Gastroesophageal sphincter (tissue), 4 donors: ENCODE measurements at regions not wholly inside any gene's neighbourhood (a gene's known extent, or its start where the extent isn't known, plus 50 kb on each side); places are given as distances from the start of the nearest gene placed in this dataset.
"Not testable (repeated sequence)": the region's sequence is repeated elsewhere in the genome, so short reads cannot be mapped to it uniquely, and the experiment has no call there.

Experiments used
- ATAC-seq: fragments of 150-250 bp; one replicate; pipeline ENCODE4 v1.9.1; 2016; ENCODE audit warnings: mild to moderate bottlenecking, moderate library complexity
- H3K27ac ChIP-seq, 4 donors: fragments of 200-600 bp; sonication (generic) in 3 of 4; 1 replicate in 3 of 4; 2 replicates in 1 of 4; pipeline ENCODE4 v1.5.1; 2016 to 2019
- H3K27me3 ChIP-seq: fragments of 200-600 bp; sonication (generic); one replicate; pipeline ENCODE4 v1.5.1; 2019
- H3K36me3 ChIP-seq, 2 donors: fragments of 200-600 bp; sonication (generic); one replicate each; pipeline ENCODE4 v1.5.1; 2019; ENCODE audit warnings: control low read depth in 1 of 2
- H3K4me1 ChIP-seq, 3 donors: fragments of 200-600 bp; sonication (generic); 1 replicate in 2 of 3; 2 replicates in 1 of 3; pipeline ENCODE4 v1.5.1; 2016 to 2019; ENCODE audit warnings: control low read depth in 2 of 3
- H3K4me3 ChIP-seq, 2 donors: fragments of 200-600 bp; sonication (generic); one replicate each; pipeline ENCODE4 v1.5.1; 2019; ENCODE audit warnings: mild to moderate bottlenecking in 1 of 2, moderate library complexity in 1 of 2
- H3K9me3 ChIP-seq, 3 donors: fragments of 200-600 bp; sonication (generic); one replicate each; pipeline ENCODE4 v1.5.1; 2017 to 2019; ENCODE audit warnings: control low read depth in 2 of 3
- CTCF ChIP-seq, 4 experiments: fragments of 200-600 bp in 2 of 4; fragments of 450-650 bp in 2 of 4; sonication (generic) in 1 of 4; IDR thresholded peaks; one replicate each; pipeline ENCODE4 v1.5.1; 2017 to 2019; ENCODE audit warnings: antibody characterized with exemption in 4 of 4, mild to moderate bottlenecking in 2 of 4, moderate library complexity in 2 of 4
- EP300 ChIP-seq: sonication (generic); formaldehyde crosslinking; IDR thresholded peaks from one replicate; pipeline ENCODE4 v1.6.1; 2017; ENCODE audit warnings: antibody characterized with exemption, mild to moderate bottlenecking
- POLR2A ChIP-seq, 2 donors: fragments of 450-650 bp; IDR thresholded peaks; one replicate each; pipeline ENCODE4 v1.6.1; 2017; ENCODE audit warnings: antibody characterized with exemption in 2 of 2, mild to moderate bottlenecking in 2 of 2, moderate library complexity in 1 of 2
- POLR2AphosphoS5 ChIP-seq: sonication (generic); formaldehyde crosslinking; IDR thresholded peaks from one replicate; pipeline ENCODE4 v1.6.1; 2017; ENCODE audit warnings: antibody characterized with exemption
- WGBS, 2 donors: methylation state at CpG; one replicate each; pipeline ENCODE4 v1.1.5; 2018; ENCODE audit warnings: low coverage in 1 of 2; 5-methylcytosine and 5-hydroxymethylcytosine counted together

- TF ChIP-seq CTCF (IDR thresholded peaks at IDR 0.05) (no peak), POLR2A (IDR thresholded peaks at IDR 0.05) (no peak), POLR2AphosphoS5 (no peak), EP300 (no peak)
- H3K9me3 ChIP-seq = no peaks in the 10 kb centered on the region
- peaks cover 0 to 15% (median 0%) of the 10 kb centered on the region in 3 donors for H3K4me1 ChIP-seq
- no peak for ATAC-seq
- no peak overlapping the region for H3K4me3 ChIP-seq
- H3K27me3 ChIP-seq = no peaks in the 10 kb centered on the region
- no CpG with 5 or more reads among the region's 4 CpGs for WGBS, 2 donors
- H3K27ac ChIP-seq = no peak overlapping the region
- H3K36me3 ChIP-seq = no peaks in the 10 kb centered on the region
These were observed 73.9 kb upstream of the UXS1 start for GRCh38 chr2:106267997-106268396.

- Histone ChIP-seq H3K27ac (no peak overlapping the region), H3K27me3 (no peaks in the 10 kb centered on the region), H3K9me3 (no peaks in the 10 kb centered on the region), H3K4me1 (no peaks in the 10 kb centered on the region), H3K36me3 (no peaks in the 10 kb centered on the region), H3K4me3 (no peak overlapping the region)
- no peak for TF ChIP-seq POLR2A (IDR thresholded peaks at IDR 0.05)
- WGBS, 2 donors = 43 to 88% methylated on average over 3 to 4 of the region's 6 CpGs
- ATAC-seq = no peak
These were observed 67.8 kb upstream of the UXS1 start for GRCh38 chr2:106261871-106262321.

GRCh38 chr2:106258859-106259258, 64.8 kb upstream of the UXS1 start:
- H3K4me3 ChIP-seq, H3K4me1 ChIP-seq, H3K27ac ChIP-seq, H3K36me3 ChIP-seq, H3K27me3 ChIP-seq, H3K9me3 ChIP-seq, ATAC-seq: not testable (repeated sequence)
- WGBS, 2 donors = 100% methylated on average over 3 to 7 of the region's 7 CpGs

GRCh38 chr2:106257830-106258229, 63.7 kb upstream of the UXS1 start:
- H3K4me3 ChIP-seq = no peak overlapping the region
- no peaks in the 10 kb centered on the region for H3K4me1 ChIP-seq
- H3K27me3 ChIP-seq = no peaks in the 10 kb centered on the region
- 64 to 100% methylated on average over 1 of the region's 3 CpGs for WGBS, 2 donors
- H3K36me3 ChIP-seq = no peaks in the 10 kb centered on the region
- no peaks in the 10 kb centered on the region for H3K9me3 ChIP-seq
- ATAC-seq = no peak
- H3K27ac ChIP-seq = no peak overlapping the region
- no peak for TF ChIP-seq POLR2AphosphoS5
- TF ChIP-seq EP300 = no peak
- no peak for TF ChIP-seq POLR2A (IDR thresholded peaks at IDR 0.05)
- TF ChIP-seq CTCF (IDR thresholded peaks at IDR 0.05) = no peak

- H3K27ac ChIP-seq = no peak overlapping the region
- TF ChIP-seq POLR2AphosphoS5 (no peak), CTCF (IDR thresholded peaks at IDR 0.05) (no peak), POLR2A (IDR thresholded peaks at IDR 0.05) (no peak), EP300 (no peak)
- no peak for ATAC-seq
- no peaks in the 10 kb centered on the region for H3K36me3 ChIP-seq
- WGBS, 2 donors = 90 to 99% methylated on average over 4 to 5 of the region's 5 CpGs
- H3K27me3 ChIP-seq = no peaks in the 10 kb centered on the region
- no peaks in the 10 kb centered on the region for H3K9me3 ChIP-seq
- no peaks in the 10 kb centered on the region for H3K4me1 ChIP-seq
- H3K4me3 ChIP-seq = no peak overlapping the region
These were observed 63.0 kb upstream of the UXS1 start for GRCh38 chr2:106257135-106257534.

GRCh38 chr2:106249157-106249828, 55.2 kb upstream of the UXS1 start:
- not testable (repeated sequence) for H3K36me3 ChIP-seq, H3K27me3 ChIP-seq, H3K4me3 ChIP-seq, ATAC-seq, H3K9me3 ChIP-seq, H3K4me1 ChIP-seq, H3K27ac ChIP-seq
- WGBS, 2 donors = 71 to 87% methylated on average over 2 to 3 of the region's 3 CpGs
